ENCODE measurements at regions not wholly inside any gene's neighbourhood (a gene's known extent, or its start where the extent isn't known, plus 50 kb on each side); places are given as distances from the start of the nearest gene placed in this dataset.
"Not testable (repeated sequence)": the region's sequence is repeated elsewhere in the genome, so short reads cannot be mapped to it uniquely, and the experiment has no call there.

DNA sequence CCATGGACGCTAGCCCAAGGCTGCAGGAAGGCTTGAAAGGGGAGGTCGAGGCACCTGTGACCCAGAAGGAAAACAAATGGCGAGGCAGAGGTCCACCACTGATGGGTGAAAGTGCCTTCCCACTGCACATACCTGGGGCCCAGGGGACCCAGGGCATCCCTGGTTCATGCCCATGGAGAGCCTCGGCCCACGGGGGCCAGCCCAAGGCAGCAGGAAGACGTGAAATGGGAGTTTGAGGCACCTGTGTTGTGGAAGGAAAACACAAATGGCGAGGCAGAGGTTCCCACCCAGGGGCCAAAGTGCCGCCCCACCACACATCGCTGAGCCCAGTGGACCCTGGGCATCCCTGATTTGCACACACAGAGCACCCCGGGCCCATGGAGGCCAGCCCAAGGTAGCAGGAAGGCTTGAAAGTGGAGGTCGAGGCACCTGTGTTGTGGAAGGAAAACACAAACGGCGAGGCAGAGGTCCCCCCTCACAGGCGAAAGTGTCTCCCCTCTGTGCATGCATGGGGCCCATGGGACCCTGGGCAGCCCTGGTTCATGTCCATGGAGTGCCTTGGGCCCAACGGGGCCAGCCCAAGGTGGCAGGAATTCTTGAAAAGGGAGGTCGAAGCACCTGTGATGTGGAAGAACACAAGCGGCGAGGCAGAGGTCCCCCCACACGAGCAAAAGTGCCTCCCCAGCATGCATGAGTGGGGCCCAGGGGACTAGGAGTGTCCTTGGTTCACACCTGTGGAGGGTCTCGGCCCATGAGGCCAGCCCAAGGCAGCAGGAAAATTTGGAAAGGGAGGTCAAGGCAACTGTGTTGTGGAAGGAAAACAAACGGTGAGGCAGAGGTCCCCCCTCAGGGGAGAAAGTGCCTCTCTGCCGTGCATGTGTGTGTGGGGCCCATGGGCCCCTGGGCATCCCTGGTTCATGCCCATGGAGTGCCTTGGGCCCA, 383.3 kb downstream of the ALG10 start:
- no peak overlapping the region for H3K4me3 ChIP-seq (ENCODE audit: low read length)
- DNase-seq (ENCODE audit: low read depth) = no peak
- TF ChIP-seq, protein P1, sequence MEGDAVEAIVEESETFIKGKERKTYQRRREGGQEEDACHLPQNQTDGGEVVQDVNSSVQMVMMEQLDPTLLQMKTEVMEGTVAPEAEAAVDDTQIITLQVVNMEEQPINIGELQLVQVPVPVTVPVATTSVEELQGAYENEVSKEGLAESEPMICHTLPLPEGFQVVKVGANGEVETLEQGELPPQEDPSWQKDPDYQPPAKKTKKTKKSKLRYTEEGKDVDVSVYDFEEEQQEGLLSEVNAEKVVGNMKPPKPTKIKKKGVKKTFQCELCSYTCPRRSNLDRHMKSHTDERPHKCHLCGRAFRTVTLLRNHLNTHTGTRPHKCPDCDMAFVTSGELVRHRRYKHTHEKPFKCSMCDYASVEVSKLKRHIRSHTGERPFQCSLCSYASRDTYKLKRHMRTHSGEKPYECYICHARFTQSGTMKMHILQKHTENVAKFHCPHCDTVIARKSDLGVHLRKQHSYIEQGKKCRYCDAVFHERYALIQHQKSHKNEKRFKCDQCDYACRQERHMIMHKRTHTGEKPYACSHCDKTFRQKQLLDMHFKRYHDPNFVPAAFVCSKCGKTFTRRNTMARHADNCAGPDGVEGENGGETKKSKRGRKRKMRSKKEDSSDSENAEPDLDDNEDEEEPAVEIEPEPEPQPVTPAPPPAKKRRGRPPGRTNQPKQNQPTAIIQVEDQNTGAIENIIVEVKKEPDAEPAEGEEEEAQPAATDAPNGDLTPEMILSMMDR (IDR thresholded peaks at IDR 0.05; ENCODE audit: insufficient read depth, low read depth, low read length, missing control alignments) = no peak

- H3K4me3 ChIP-seq (ENCODE audit: low read length) = no peak overlapping the region
- TF ChIP-seq, protein P1 (IDR thresholded peaks at IDR 0.05; ENCODE audit: insufficient read depth, low read depth, low read length, missing control alignments) = no peak
- no peak for DNase-seq (ENCODE audit: low read depth)
These were observed 384.1 kb downstream of the ALG10 start for GRCh38 chr12:34406228-34406995.

- TF ChIP-seq, protein P1 (IDR thresholded peaks at IDR 0.05; ENCODE audit: insufficient read depth, low read depth, low read length, missing control alignments) = no peak
- no peak overlapping the region for H3K4me3 ChIP-seq (ENCODE audit: low read length)
- no peak for DNase-seq (ENCODE audit: low read depth)
These were observed 384.7 kb downstream of the ALG10 start for GRCh38 chr12:34406996-34407300.

GRCh38 chr12:34407813-34408212, 385.5 kb downstream of the ALG10 start:
- TF ChIP-seq, protein P1 (IDR thresholded peaks at IDR 0.05; ENCODE audit: insufficient read depth, low read depth, low read length, missing control alignments) = no peak
- DNase-seq (ENCODE audit: low read depth) = no peak

GRCh38 chr12:34431509-34431908, 409.2 kb downstream of the ALG10 start:
- DNase-seq (ENCODE audit: low read depth); H3K4me3 ChIP-seq (ENCODE audit: low read length): not testable (repeated sequence)

More at GRCh38 chr12:34407813-34408212, 385.5 kb downstream of the ALG10 start:
- H3K4me3 ChIP-seq (ENCODE audit: low read length) = no peak overlapping the region
